ENCODE measurements at regions not wholly inside any gene's neighbourhood (a gene's known extent, or its start where the extent isn't known, plus 50 kb on each side); places are given as distances from the start of the nearest gene placed in this dataset.

DNA sequence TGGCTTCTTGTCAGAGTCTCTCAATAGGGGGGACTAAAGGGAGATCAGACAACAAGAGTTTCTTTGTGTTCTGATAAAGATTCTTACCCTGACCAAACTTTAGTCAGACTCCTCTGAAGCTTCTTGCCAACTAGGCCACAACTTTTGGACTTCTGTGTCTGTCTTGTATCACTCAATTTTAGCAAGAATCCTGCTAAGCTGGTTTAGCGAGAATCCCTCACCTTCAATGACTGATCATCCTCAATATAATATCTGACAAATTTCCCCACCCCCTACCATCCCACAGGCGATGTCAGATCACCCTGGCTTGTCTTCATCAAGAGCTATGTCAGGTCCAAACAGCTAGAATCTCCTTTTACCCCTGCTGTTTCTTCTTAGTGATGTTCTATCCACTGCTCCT is 215.2 kb downstream of the RASSF9 start:
- H3K9ac ChIP-seq = no peak overlapping the region
- TF ChIP-seq EZH2 (IDR thresholded peaks at IDR 0.05) = no peak
- TF ChIP-seq, protein P1, sequence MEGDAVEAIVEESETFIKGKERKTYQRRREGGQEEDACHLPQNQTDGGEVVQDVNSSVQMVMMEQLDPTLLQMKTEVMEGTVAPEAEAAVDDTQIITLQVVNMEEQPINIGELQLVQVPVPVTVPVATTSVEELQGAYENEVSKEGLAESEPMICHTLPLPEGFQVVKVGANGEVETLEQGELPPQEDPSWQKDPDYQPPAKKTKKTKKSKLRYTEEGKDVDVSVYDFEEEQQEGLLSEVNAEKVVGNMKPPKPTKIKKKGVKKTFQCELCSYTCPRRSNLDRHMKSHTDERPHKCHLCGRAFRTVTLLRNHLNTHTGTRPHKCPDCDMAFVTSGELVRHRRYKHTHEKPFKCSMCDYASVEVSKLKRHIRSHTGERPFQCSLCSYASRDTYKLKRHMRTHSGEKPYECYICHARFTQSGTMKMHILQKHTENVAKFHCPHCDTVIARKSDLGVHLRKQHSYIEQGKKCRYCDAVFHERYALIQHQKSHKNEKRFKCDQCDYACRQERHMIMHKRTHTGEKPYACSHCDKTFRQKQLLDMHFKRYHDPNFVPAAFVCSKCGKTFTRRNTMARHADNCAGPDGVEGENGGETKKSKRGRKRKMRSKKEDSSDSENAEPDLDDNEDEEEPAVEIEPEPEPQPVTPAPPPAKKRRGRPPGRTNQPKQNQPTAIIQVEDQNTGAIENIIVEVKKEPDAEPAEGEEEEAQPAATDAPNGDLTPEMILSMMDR (IDR thresholded peaks at IDR 0.05) = no peak
- TF ChIP-seq EZH2phosphoT487 (IDR thresholded peaks at IDR 0.05) = no peak
- no peak overlapping the region for H3K4me3 ChIP-seq
- no peak for DNase-seq (ENCODE audit: low spot score)
- H3K27ac ChIP-seq = no peak overlapping the region
- no peak overlapping the region for H3K4me2 ChIP-seq
- Mint-ChIP-seq H3K27me3 (ENCODE audit: insufficient read depth, low read depth) (peaks cover 3% of the 10 kb centered on the region), H3K4me1 (peaks cover 5% of the 10 kb centered on the region), H3K9me3 (no peaks in the 10 kb centered on the region), H3K27ac (no peak overlapping the region), H3K4me3 (no peak overlapping the region), H3K36me3 (no peaks in the 10 kb centered on the region)
- H2AFZ ChIP-seq (replicated peaks) = no peak overlapping the region
- no peaks in the 10 kb centered on the region for H3F3A ChIP-seq (ENCODE audit: low read depth)
- no peaks in the 10 kb centered on the region for H3K36me3 ChIP-seq
- H3K27me3 ChIP-seq = no peaks in the 10 kb centered on the region
- H3K4me1 ChIP-seq = peaks cover 5% of the 10 kb centered on the region
- H3K9me3 ChIP-seq (ENCODE audit: low read depth) = no peaks in the 10 kb centered on the region
- no peaks in the 10 kb centered on the region for H3K79me2 ChIP-seq (ENCODE audit: low read depth)
- no peaks in the 10 kb centered on the region for H4K20me1 ChIP-seq (ENCODE audit: low read depth)

DNA sequence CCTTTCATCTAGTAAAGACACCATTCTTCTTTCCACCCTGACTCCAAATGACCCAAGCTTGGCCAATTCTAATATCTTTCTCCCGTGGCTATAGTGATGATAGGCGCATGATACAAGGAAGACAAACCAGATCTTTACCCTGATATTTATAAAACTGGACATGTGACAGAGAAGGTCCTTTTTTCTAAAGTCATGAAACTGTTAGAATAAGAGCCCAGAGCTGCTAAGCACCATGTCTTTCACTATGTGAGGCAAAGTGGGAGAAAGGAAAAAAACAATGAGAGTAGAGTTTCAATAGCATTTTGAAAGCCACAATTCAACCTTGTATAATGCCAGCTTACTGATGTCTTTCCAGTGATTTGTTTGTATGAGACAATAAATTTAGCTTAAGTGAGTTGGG is 212.4 kb downstream of the RASSF9 start:
- H3K4me3 ChIP-seq = no peak overlapping the region
- H3K9me3 Mint-ChIP-seq = no peaks in the 10 kb centered on the region

DNA sequence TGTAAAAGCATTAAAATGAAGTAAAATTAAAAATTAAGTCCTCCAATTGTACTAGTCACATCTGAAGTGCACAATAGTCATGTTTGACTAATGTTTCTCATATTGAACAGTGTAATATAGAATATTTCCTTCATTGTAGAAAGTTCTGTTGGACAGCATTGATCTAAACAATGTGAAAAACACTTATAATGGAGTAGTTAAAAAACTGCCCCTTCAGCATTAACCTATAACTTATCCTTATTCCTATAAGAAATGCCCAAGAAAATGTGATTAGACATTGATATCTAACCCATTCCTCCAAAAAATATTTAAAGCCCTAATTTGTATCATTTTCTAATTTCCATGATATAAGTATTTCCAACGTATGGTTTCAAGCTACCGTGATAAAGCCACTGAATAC is 210.7 kb downstream of the RASSF9 start:
- Histone ChIP-seq H4K20me1 (ENCODE audit: low read depth) (no peaks in the 10 kb centered on the region), H3K4me2 (no peak overlapping the region), H3K36me3 (no peaks in the 10 kb centered on the region), H2AFZ (replicated peaks) (no peak overlapping the region), H3K27ac (no peak overlapping the region), H3K79me2 (ENCODE audit: low read depth) (no peaks in the 10 kb centered on the region), H3K4me3 (no peak overlapping the region), H3K9me3 (ENCODE audit: low read depth) (no peaks in the 10 kb centered on the region), H3K9ac (no peak overlapping the region), H3K27me3 (no peaks in the 10 kb centered on the region), H3F3A (ENCODE audit: low read depth) (no peaks in the 10 kb centered on the region), H3K4me1 (peaks cover 4% of the 10 kb centered on the region)
- no peak for DNase-seq (ENCODE audit: low spot score)
- no peak overlapping the region for H3K4me3 Mint-ChIP-seq
- H3K9me3 Mint-ChIP-seq = no peaks in the 10 kb centered on the region
- peaks cover 3% of the 10 kb centered on the region for H3K27me3 Mint-ChIP-seq (ENCODE audit: insufficient read depth, low read depth)
- TF ChIP-seq EZH2phosphoT487 (IDR thresholded peaks at IDR 0.05) (no peak), EZH2 (IDR thresholded peaks at IDR 0.05) (no peak)
- TF ChIP-seq, protein P1 (IDR thresholded peaks at IDR 0.05) = no peak
- no peaks in the 10 kb centered on the region for H3K36me3 Mint-ChIP-seq
- H3K4me1 Mint-ChIP-seq = peaks cover 5% of the 10 kb centered on the region
- H3K27ac Mint-ChIP-seq = no peak overlapping the region

More for the DNA sequence above, 212.4 kb downstream of the RASSF9 start:
- Mint-ChIP-seq H3K36me3 (no peaks in the 10 kb centered on the region), H3K4me3 (no peak overlapping the region), H3K27ac (no peak overlapping the region), H3K4me1 (peaks cover 5% of the 10 kb centered on the region), H3K27me3 (ENCODE audit: insufficient read depth, low read depth) (peaks cover 3% of the 10 kb centered on the region)
- Histone ChIP-seq H2AFZ (replicated peaks) (no peak overlapping the region), H3K79me2 (ENCODE audit: low read depth) (no peaks in the 10 kb centered on the region), H3K36me3 (no peaks in the 10 kb centered on the region), H3F3A (ENCODE audit: low read depth) (no peaks in the 10 kb centered on the region), H3K9ac (no peak overlapping the region), H3K27me3 (no peaks in the 10 kb centered on the region), H3K9me3 (ENCODE audit: low read depth) (no peaks in the 10 kb centered on the region), H3K4me2 (no peak overlapping the region), H4K20me1 (ENCODE audit: low read depth) (no peaks in the 10 kb centered on the region), H3K27ac (no peak overlapping the region), H3K4me1 (peaks cover 4% of the 10 kb centered on the region)
- TF ChIP-seq EZH2 (IDR thresholded peaks at IDR 0.05) (no peak), EZH2phosphoT487 (IDR thresholded peaks at IDR 0.05) (no peak)
- TF ChIP-seq, protein P1 (IDR thresholded peaks at IDR 0.05) = no peak
- peak; percentile 12 for DNase-seq (ENCODE audit: low spot score)

Measured in neural progenitor cell (in vitro differentiated cells).